Endothelial cell (in vitro differentiated cells): ENCODE measurements at regions not wholly inside any gene's neighbourhood (a gene's known extent, or its start where the extent isn't known, plus 50 kb on each side); places are given as distances from the start of the nearest gene placed in this dataset.
"Not testable (repeated sequence)": the region's sequence is repeated elsewhere in the genome, so short reads cannot be mapped to it uniquely, and the experiment has no call there.

ENCODE experiments used
- DNase-seq: peaks from one replicate; pipeline ENCODE4 v3.0.0; 2021; ENCODE audit warnings: low spot score
- H3K27ac Mint-ChIP-seq: one replicate; pipeline ENCODE4 v1.8.0; 2021; ENCODE audit warnings: mixed read lengths, inconsistent platforms; ENCODE audit not compliant: unreplicated experiment
- H3K27me3 Mint-ChIP-seq: one replicate; pipeline ENCODE4 v1.8.0; 2021; ENCODE audit warnings: mild to moderate bottlenecking, moderate library complexity, mixed read lengths, inconsistent platforms; ENCODE audit not compliant: unreplicated experiment
- H3K36me3 Mint-ChIP-seq: one replicate; pipeline ENCODE4 v1.8.0; 2021; ENCODE audit warnings: mild to moderate bottlenecking, low read depth, mixed read lengths, inconsistent platforms; ENCODE audit not compliant: unreplicated experiment
- H3K4me1 Mint-ChIP-seq: one replicate; pipeline ENCODE4 v1.8.0; 2021; ENCODE audit warnings: mild to moderate bottlenecking, mixed read lengths, inconsistent platforms; ENCODE audit not compliant: unreplicated experiment
- H3K4me3 Mint-ChIP-seq: one replicate; pipeline ENCODE4 v1.8.0; 2021; ENCODE audit warnings: mild to moderate bottlenecking, mixed read lengths, inconsistent platforms; ENCODE audit not compliant: unreplicated experiment
- H3K9me3 Mint-ChIP-seq: one replicate; pipeline ENCODE4 v1.8.0; 2021; ENCODE audit warnings: mixed read lengths, inconsistent platforms; ENCODE audit not compliant: unreplicated experiment
- TF ChIP-seq, protein P1 (sequence below): fragments of 200-600 bp; sonication (generic); IDR thresholded peaks from one replicate; pipeline ENCODE4 v1.5.0; 2021; ENCODE audit warnings: antibody characterized with exemption; ENCODE audit not compliant: unreplicated experiment

DNA sequence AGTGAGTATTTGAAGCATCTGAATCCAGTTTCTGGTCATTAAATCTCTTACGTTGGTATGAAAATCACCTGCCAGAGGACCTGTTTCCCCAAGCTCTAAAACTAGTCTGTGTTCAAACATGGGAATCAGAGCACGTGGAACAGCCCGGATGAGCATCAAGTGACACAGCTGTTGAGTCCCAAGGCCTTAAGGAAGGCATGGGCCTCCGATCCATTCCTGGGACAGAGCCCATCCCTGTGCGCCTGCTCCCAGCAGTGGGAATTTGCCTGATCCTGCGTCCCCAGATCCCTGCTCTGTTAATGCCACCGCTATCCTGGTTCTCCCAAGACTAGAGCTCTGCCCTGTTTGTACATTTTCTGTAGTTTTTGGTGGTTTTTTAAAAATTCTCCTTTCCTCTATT lies 68.4 kb upstream of the FBXO28 start:
- no peaks in the 10 kb centered on the region for H3K36me3 Mint-ChIP-seq

DNA sequence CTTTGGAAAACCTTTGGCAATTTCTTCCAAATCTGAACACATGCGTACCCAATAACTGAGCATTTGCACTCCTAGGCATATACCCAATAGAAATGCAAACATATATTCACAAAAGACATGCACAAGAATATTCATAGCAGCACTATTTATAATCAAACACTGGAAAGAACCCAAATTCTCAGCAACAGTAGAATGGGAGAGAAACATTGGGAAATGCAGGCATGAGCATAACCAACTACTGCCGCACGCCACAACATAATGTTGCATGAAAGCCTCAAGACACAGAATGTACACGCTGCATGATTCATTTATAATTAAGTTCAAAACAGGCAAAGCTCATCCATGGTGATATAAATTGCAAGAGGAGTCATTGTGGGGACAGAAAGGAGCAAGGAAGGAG lies 69.5 kb upstream of the FBXO28 start:
- no peaks in the 10 kb centered on the region for H3K27me3 Mint-ChIP-seq
- peaks cover 4% of the 10 kb centered on the region for H3K4me1 Mint-ChIP-seq
- TF ChIP-seq, protein P1, sequence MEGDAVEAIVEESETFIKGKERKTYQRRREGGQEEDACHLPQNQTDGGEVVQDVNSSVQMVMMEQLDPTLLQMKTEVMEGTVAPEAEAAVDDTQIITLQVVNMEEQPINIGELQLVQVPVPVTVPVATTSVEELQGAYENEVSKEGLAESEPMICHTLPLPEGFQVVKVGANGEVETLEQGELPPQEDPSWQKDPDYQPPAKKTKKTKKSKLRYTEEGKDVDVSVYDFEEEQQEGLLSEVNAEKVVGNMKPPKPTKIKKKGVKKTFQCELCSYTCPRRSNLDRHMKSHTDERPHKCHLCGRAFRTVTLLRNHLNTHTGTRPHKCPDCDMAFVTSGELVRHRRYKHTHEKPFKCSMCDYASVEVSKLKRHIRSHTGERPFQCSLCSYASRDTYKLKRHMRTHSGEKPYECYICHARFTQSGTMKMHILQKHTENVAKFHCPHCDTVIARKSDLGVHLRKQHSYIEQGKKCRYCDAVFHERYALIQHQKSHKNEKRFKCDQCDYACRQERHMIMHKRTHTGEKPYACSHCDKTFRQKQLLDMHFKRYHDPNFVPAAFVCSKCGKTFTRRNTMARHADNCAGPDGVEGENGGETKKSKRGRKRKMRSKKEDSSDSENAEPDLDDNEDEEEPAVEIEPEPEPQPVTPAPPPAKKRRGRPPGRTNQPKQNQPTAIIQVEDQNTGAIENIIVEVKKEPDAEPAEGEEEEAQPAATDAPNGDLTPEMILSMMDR, result no peak

More for the DNA sequence above, 68.4 kb upstream of the FBXO28 start:
- Mint-ChIP-seq H3K27me3 (no peaks in the 10 kb centered on the region), H3K4me3 (no peak overlapping the region), H3K4me1 (peaks cover 4% of the 10 kb centered on the region), H3K9me3 (no peaks in the 10 kb centered on the region), H3K27ac (no peak overlapping the region)
- TF ChIP-seq, protein P1, result no peak
- DNase-seq, result no peak

DNA sequence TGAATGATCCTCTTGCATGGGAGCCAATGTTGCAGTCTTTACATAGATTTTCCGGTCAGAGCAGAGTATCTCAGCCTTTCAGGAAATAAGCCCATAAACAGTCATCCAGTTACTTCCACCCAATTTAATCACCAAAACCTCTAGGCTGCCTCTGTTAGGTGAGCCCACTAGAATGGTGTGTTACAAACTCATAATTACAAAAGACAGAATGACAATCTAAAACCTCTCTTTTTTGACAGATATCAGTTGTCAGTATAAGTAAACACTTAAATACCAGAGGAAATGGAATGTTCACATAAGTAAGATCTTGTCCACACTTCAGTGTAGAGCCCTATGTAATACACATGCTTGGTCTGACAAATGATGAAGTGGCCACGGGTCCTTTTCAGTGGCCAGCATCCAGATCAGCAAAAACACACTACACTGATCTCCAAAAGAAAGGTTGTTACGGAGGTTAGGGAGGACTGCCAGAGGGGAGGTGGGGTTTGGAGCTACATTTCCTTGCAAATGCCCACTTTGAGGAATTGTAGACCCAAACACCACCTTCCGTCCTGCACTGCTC lies 71.3 kb upstream of the FBXO28 start:
- Mint-ChIP-seq H3K4me3 (no peak overlapping the region), H3K27ac (no peak overlapping the region), H3K9me3 (no peaks in the 10 kb centered on the region), H3K36me3 (no peaks in the 10 kb centered on the region), H3K4me1 (peaks cover 5% of the 10 kb centered on the region), H3K27me3 (no peaks in the 10 kb centered on the region)
- no peak for DNase-seq
- TF ChIP-seq, protein P1, result no peak

More for the DNA sequence above, 69.5 kb upstream of the FBXO28 start:
- H3K36me3 Mint-ChIP-seq, result no peaks in the 10 kb centered on the region
- no peak overlapping the region for H3K27ac Mint-ChIP-seq
- no peak for DNase-seq
- no peak overlapping the region for H3K4me3 Mint-ChIP-seq
- no peaks in the 10 kb centered on the region for H3K9me3 Mint-ChIP-seq

DNA sequence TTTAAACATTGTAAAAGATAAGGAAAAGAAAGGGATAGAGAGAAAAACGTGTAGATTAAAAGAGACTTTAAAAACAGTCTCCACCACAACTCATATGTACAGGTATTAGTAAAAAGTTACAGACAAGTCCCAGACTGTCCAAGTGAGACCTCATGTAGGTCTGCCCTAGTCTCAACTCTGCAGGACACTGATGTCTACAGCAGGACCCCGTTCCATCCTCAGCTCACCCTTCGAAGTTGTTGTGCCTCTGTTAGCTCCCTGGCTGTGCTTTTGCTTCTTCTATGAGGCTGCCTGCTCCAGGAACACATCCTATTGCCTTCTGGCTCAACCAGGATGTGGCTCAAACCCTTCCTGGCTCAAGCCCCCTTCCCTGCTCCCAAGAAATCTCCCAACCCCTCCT lies 72.9 kb upstream of the FBXO28 start:
- H3K4me1 Mint-ChIP-seq, result peaks cover 6% of the 10 kb centered on the region
- H3K9me3 Mint-ChIP-seq, result no peaks in the 10 kb centered on the region
- no peak overlapping the region for H3K27ac Mint-ChIP-seq
- TF ChIP-seq, protein P1, result no peak
- no peak overlapping the region for H3K4me3 Mint-ChIP-seq
- DNase-seq, result no peak
- H3K36me3 Mint-ChIP-seq, result no peaks in the 10 kb centered on the region
- H3K27me3 Mint-ChIP-seq, result no peaks in the 10 kb centered on the region

DNA sequence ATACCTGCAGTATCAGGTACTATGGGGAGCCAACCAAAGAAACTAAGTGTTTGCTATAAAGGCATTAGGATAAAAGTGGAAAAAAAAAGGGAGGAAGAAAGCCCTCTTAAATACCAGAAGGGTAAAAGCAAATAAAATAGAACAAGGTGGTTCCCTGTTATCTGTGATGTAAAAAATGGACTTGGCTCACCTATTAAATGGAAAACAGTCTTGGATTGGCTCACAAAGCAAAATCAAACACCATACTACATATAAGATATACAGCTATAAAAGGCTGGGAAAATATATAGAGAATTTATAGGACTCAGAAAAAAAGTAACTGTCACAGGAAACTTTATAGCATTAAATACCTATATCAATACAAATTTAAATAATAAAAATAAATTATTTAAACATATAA lies 73.5 kb upstream of the FBXO28 start:
- H3K9me3 Mint-ChIP-seq, H3K27ac Mint-ChIP-seq, DNase-seq, H3K36me3 Mint-ChIP-seq, H3K4me3 Mint-ChIP-seq, H3K27me3 Mint-ChIP-seq, H3K4me1 Mint-ChIP-seq: not testable (repeated sequence)

DNA sequence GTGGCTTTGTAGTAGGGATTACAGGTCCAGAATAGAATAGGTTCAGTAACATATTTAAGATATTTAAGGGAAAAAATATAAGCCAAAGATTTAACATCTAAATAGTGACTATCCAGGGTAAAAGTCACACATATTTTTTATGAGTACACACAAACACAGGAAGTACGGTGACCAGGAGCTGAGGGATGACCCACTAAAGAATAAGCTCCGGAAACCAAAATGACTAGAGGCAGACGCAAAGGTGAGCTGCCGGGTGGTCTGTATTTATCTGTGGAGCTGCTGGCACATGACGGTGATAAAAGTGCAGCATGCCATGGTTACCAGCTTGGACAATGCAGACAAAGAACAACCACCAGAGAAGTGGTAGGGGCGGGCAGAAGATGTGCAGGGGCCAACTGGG lies 73.9 kb upstream of the FBXO28 start:
- not testable (repeated sequence) for H3K9me3 Mint-ChIP-seq, H3K36me3 Mint-ChIP-seq, DNase-seq, H3K27me3 Mint-ChIP-seq, H3K4me3 Mint-ChIP-seq, H3K4me1 Mint-ChIP-seq, H3K27ac Mint-ChIP-seq

DNA sequence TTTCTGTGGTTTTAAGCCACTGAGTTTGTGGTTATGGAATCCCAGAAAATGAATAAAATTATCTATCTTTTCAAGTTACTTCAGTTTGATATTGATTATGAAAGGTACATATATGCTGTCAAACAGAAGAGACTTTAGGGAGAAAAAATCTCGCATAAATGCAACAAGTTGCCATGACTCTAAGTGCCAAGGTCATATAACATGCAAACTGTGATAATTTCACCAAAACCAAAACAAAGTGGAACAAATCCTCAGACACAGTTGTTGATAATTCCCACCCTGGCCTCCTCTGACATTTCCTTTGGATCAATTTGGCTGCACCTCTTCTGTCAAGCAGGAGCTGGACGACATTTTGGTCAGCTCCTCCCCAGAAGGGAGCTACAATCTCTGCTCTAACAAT lies 75.1 kb upstream of the FBXO28 start:
- not testable (repeated sequence) for H3K4me1 Mint-ChIP-seq, H3K36me3 Mint-ChIP-seq, H3K27me3 Mint-ChIP-seq, DNase-seq, H3K27ac Mint-ChIP-seq, H3K4me3 Mint-ChIP-seq, H3K9me3 Mint-ChIP-seq

DNA sequence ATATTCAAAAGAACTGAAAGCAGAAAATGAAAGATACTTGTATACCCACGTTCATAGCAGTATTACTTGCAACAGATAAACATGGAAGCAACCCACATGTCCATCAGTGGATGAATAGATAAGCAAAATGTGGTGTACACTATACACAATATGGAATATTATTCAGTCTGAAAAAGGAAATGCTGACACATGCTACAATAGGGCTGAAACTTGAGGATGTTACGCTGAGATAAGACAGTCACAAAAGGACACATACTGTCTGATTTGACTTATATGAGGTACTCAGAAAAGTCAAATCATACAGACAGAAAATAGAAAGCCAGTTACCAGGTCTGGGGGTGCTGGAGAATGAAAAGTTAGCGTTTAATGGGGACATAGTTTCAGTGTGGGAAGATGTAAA lies 76.5 kb upstream of the FBXO28 start:
- H3K27me3 Mint-ChIP-seq, H3K9me3 Mint-ChIP-seq, H3K4me3 Mint-ChIP-seq, H3K4me1 Mint-ChIP-seq, H3K36me3 Mint-ChIP-seq, DNase-seq, H3K27ac Mint-ChIP-seq: not testable (repeated sequence)
